Ovary (tissue), 3 donors: ENCODE measurements at regions not wholly inside any gene's neighbourhood (a gene's known extent, or its start where the extent isn't known, plus 50 kb on each side); places are given as distances from the start of the nearest gene placed in this dataset.

ENCODE experiments used
- EP300 ChIP-seq: sonication (generic); formaldehyde crosslinking; IDR thresholded peaks from one replicate; pipeline ENCODE4 v1.6.1; 2017; ENCODE audit warnings: antibody characterized with exemption
- TF ChIP-seq, protein P1 (sequence below), 3 donors: fragments of 450-650 bp in 2 of 3; fragments of 200-600 bp in 1 of 3; IDR thresholded peaks; one replicate each; pipeline versions ENCODE4 v1.5.1 to v1.8.0; 2016 to 2022; ENCODE audit warnings: antibody characterized with exemption in 3 of 3, mild to moderate bottlenecking in 1 of 3
- donor health status: DM: no; HTN: no; CAD: no.

DNA sequence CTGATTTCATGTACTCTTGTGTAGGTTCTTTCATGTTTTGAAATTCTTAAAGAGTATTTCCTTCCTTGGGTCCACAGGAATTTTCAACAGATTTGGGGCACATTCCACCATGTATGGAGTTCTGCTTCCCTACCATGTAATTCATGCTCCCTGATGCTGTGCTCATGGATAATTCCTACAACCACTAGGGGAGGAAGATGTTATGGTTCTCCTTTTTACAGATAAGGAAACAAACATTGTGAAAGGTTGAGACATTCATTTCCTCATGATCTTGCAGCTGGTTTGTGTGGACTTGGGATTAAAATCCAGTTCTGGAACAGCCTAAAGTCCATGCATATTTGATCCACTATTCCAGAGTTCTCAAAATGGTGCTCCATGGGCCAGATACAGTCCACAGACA, 174.9 kb upstream of the FRMD4B start:
- TF ChIP-seq, protein P1, sequence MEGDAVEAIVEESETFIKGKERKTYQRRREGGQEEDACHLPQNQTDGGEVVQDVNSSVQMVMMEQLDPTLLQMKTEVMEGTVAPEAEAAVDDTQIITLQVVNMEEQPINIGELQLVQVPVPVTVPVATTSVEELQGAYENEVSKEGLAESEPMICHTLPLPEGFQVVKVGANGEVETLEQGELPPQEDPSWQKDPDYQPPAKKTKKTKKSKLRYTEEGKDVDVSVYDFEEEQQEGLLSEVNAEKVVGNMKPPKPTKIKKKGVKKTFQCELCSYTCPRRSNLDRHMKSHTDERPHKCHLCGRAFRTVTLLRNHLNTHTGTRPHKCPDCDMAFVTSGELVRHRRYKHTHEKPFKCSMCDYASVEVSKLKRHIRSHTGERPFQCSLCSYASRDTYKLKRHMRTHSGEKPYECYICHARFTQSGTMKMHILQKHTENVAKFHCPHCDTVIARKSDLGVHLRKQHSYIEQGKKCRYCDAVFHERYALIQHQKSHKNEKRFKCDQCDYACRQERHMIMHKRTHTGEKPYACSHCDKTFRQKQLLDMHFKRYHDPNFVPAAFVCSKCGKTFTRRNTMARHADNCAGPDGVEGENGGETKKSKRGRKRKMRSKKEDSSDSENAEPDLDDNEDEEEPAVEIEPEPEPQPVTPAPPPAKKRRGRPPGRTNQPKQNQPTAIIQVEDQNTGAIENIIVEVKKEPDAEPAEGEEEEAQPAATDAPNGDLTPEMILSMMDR (IDR thresholded peaks at IDR 0.05) = no peak
- no peak for TF ChIP-seq EP300
